Mucosa of descending colon (tissue), 3 donors: ENCODE measurements at regions not wholly inside any gene's neighbourhood (a gene's known extent, or its start where the extent isn't known, plus 50 kb on each side); places are given as distances from the start of the nearest gene placed in this dataset.

Source experiments
- ATAC-seq: fragments of 200-7000 bp; cut with Tn5 transposase; one replicate; pipeline ENCODE4 v1.9.1; 2020; ENCODE audit warnings: mild to moderate bottlenecking, moderate library complexity
- DNase-seq, 3 donors: peaks; one replicate each; pipeline ENCODE4 v3.0.0-alpha.2; 2020
- H3K36me3 ChIP-seq: fragments of 200-600 bp; one replicate; pipeline ENCODE4 v1.8.0; 2021; ENCODE audit warnings: low read depth, mild to moderate bottlenecking
- H3K4me1 ChIP-seq: fragments of 200-600 bp; one replicate; pipeline ENCODE4 v1.8.0; 2021; ENCODE audit warnings: low read depth, mild to moderate bottlenecking
- H3K4me3 ChIP-seq: fragments of 200-600 bp; one replicate; pipeline ENCODE4 v1.8.0; 2021; ENCODE audit warnings: mild to moderate bottlenecking
- H3K9me3 ChIP-seq: fragments of 200-600 bp; one replicate; pipeline ENCODE4 v1.8.0; 2021; ENCODE audit warnings: mild to moderate bottlenecking
- intact Hi-C, 2 donors: fragments of 100-400 bp; cut with DNase I in 1 of 2; cut with micrococcal nuclease in 1 of 2; formaldehyde crosslinking; loops; one replicate each; pipeline versions ENCODE4 v1.11.0 to v1.11.1; 2022; cut with DNase I, micrococcal nuclease
- TF ChIP-seq, protein P1 (sequence below): fragments of 200-600 bp; IDR thresholded peaks from one replicate; pipeline ENCODE4 v1.8.0; 2022; ENCODE audit warnings: antibody characterized with exemption, mild to moderate bottlenecking
- donor health status: DM: no; HTN: no; CAD: no; lungs with moderate emphysema.
- donor health status: DM: no; HTN: no; CAD: no.
- donor health status: DM: no; HTN: yes; CAD: no.

- no peaks in the 10 kb centered on the region for H3K4me1 ChIP-seq
- H3K4me3 ChIP-seq, result no peak overlapping the region
- intact Hi-C loops, result no loop called here
- DNase-seq (no peak), ATAC-seq (no peak)
- H3K36me3 ChIP-seq, result no peaks in the 10 kb centered on the region
- H3K9me3 ChIP-seq, result no peaks in the 10 kb centered on the region
- TF ChIP-seq, protein P1, sequence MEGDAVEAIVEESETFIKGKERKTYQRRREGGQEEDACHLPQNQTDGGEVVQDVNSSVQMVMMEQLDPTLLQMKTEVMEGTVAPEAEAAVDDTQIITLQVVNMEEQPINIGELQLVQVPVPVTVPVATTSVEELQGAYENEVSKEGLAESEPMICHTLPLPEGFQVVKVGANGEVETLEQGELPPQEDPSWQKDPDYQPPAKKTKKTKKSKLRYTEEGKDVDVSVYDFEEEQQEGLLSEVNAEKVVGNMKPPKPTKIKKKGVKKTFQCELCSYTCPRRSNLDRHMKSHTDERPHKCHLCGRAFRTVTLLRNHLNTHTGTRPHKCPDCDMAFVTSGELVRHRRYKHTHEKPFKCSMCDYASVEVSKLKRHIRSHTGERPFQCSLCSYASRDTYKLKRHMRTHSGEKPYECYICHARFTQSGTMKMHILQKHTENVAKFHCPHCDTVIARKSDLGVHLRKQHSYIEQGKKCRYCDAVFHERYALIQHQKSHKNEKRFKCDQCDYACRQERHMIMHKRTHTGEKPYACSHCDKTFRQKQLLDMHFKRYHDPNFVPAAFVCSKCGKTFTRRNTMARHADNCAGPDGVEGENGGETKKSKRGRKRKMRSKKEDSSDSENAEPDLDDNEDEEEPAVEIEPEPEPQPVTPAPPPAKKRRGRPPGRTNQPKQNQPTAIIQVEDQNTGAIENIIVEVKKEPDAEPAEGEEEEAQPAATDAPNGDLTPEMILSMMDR, result no peak
Measured at GRCh38 chr3:13134879-13135206, 61.6 kb upstream of the IQSEC1 start.

DNA sequence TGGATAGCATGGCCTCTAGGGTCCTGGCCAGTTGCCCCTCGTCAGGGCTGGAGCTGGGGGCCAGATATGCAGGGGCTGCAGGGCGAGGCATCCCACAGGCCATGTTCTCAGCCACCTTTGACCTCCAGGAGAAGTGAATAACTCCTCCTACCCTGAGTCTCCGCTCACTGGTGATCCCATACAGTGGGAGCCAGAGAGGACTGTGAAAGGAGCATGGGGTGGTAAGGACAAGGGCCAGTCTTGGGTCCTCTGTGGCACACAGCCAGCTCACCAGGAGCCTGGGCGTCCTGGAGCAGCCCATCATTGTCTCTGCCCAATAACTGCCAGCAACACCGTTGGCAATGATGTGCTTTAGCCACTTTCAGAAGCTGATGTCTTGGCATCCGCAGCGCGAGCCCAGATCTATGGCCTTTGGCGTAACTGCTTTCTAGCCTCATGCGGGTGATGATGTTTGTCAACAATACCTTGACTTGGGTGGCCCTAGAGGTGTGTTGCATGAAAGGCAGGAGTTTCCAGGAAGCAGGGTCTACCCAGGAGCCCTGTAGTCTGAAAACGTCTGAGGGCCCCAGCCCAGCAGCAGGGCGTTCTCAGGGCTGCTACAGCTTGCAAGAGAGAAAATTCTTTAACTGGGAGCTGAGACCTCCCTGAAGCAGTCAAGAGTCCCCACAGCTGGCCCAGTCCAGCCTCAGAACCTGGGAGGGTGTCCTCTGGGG is 61.1 kb upstream of the IQSEC1 start:
- intact Hi-C loops, result no loop called here
- ATAC-seq (no peak), DNase-seq (no peak)
- Histone ChIP-seq H3K4me3 (no peak overlapping the region), H3K36me3 (no peaks in the 10 kb centered on the region), H3K4me1 (no peaks in the 10 kb centered on the region), H3K9me3 (no peaks in the 10 kb centered on the region)
- TF ChIP-seq, protein P1, result no peak

DNA sequence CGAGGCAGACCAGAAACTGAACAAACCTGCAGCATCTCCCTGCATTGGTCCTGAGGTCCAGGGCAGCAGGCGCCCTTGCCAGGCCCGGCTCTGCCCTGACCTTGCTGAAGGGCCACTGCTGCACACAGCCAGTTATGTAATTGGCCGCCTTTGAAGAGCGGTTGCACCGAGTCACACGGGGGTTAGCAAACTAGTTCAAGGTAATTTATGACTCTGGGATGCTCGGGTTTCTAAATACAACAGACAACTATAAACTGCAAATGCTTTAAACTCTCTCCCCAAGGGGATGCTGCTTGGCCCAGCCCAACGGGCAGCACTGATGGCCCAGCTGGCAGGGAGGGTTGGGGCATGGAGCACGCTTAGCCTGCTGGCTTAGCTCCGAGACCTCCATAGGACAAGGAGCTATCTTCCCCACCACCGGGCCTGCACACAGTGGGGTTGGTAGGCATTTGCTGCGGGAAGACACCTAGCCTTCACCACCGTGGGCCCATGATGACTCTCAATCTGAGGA is 60.3 kb upstream of the IQSEC1 start:
- H3K4me3 ChIP-seq, result no peak overlapping the region
- intact Hi-C loops, result no loop called here
- ATAC-seq, result no peak
- DNase-seq, result no peak
- H3K36me3 ChIP-seq, result no peaks in the 10 kb centered on the region
- TF ChIP-seq, protein P1, result no peak
- no peaks in the 10 kb centered on the region for H3K9me3 ChIP-seq
- H3K4me1 ChIP-seq, result no peaks in the 10 kb centered on the region

GRCh38 chr3:13132731-13133410 is 59.6 kb upstream of the IQSEC1 start:
- Histone ChIP-seq H3K4me3 (no peak overlapping the region), H3K36me3 (no peaks in the 10 kb centered on the region), H3K4me1 (no peaks in the 10 kb centered on the region), H3K9me3 (no peaks in the 10 kb centered on the region)
- intact Hi-C loops, result no loop called here
- ATAC-seq, result no peak
- no peak for DNase-seq
- TF ChIP-seq, protein P1, result no peak

- no peak overlapping the region for H3K4me3 ChIP-seq
- ATAC-seq, result no peak
- DNase-seq, result no peak
- H3K9me3 ChIP-seq, result no peaks in the 10 kb centered on the region
- H3K4me1 ChIP-seq, result no peaks in the 10 kb centered on the region
- no peaks in the 10 kb centered on the region for H3K36me3 ChIP-seq
- intact Hi-C loops, result no loop called here
- TF ChIP-seq, protein P1, result no peak
Measured at GRCh38 chr3:13132281-13132680, 59.1 kb upstream of the IQSEC1 start.
